HCT116 (cell line): ENCODE measurements at regions not wholly inside any gene's neighbourhood (a gene's known extent, or its start where the extent isn't known, plus 50 kb on each side); places are given as distances from the start of the nearest gene placed in this dataset.

Experiments
- ATAC-seq: fragments of 200-7000 bp; cut with Tn5 transposase; 2 replicates; pipeline ENCODE4 v1.9.1; 2020; ENCODE audit warnings: mild to moderate bottlenecking, moderate library complexity
- BruUV-seq: library from RNA; stranded (reverse); fragments of 400-500 nt; replicated peaks from 2 replicates; lab custom pipeline; 2021; lab: Mats Ljungman, UMichigan
- CTCF ChIA-PET: fragments of 300-600 bp; sonication (Branson Sonifier 250); formaldehyde crosslinking; loops from one replicate; lab custom pipeline; 2021; ENCODE audit warnings: antibody characterized with exemption; lab: Charles Lee
- POLR2A ChIA-PET: fragments of 300-600, 350-600 bp; sonication (Branson Sonifier 250); formaldehyde crosslinking; loops from one replicate; lab custom pipeline; 2021; ENCODE audit warnings: antibody characterized with exemption; lab: Charles Lee
- RAD21 ChIA-PET, 2 experiments: fragments of 300-600 bp; sonication (Branson Sonifier 250); formaldehyde crosslinking; loops; one replicate each; lab custom pipeline; 2023; ENCODE audit warnings: low total read pairs in 2 of 2; ENCODE audit not compliant: uncharacterized antibody in 2 of 2, unreplicated experiment in 2 of 2, low non-redundant PET in 1 of 2; lab: Charles Lee
- DNase-seq: peaks from one replicate; pipeline ENCODE4 v3.0.0-alpha.2; 2010; ENCODE audit warnings: low read depth, low spot score
- H2AFZ ChIP-seq: fragments of 200-600 bp; shearing (Covaris generic), sonication (generic); 2 replicates; pipeline ENCODE4 v1.6.1; 2017; ENCODE audit warnings: low read depth, mixed run types, mixed read lengths, antibody characterized with exemption, low read length; ENCODE audit not compliant: poor library complexity, severe bottlenecking
- H3K27ac ChIP-seq: 2 replicates; pipeline ENCODE4 v1.5.1; 2012; ENCODE audit warnings: low read depth, low read length
- H3K27me3 ChIP-seq: fragments of 200-600 bp; sonication (generic); 2 replicates; pipeline ENCODE4 v1.6.1; 2016; ENCODE audit warnings: mixed run types, low read length, mixed read lengths; ENCODE audit not compliant: insufficient read depth
- H3K36me3 ChIP-seq, 2 experiments: fragments of 200-500 bp in 1 of 2; fragments of 200-600 bp in 1 of 2; sonication (Bioruptor generic) in 1 of 2; sonication (generic) in 1 of 2; 2 replicates each; pipeline versions ENCODE4 v1.5.1 to v1.6.1; 2014 to 2016; ENCODE audit warnings: low read length in 2 of 2, inconsistent platforms in 1 of 2, mixed read lengths in 1 of 2, mixed run types in 1 of 2; ENCODE audit not compliant: insufficient read depth in 2 of 2, control insufficient read depth in 1 of 2
- H3K4me1 ChIP-seq, 2 experiments: fragments of 200-600 bp in 1 of 2; sonication (generic) in 1 of 2; 2 replicates each; pipeline versions ENCODE4 v1.5.1 to v1.6.1; 2012 to 2017; ENCODE audit warnings: low read length in 2 of 2, inconsistent platforms in 1 of 2, mild to moderate bottlenecking in 1 of 2, mixed read lengths in 1 of 2, mixed run types in 1 of 2, moderate library complexity in 1 of 2; ENCODE audit not compliant: insufficient read depth in 2 of 2, control insufficient read depth in 1 of 2
- H3K4me2 ChIP-seq: fragments of 200-600 bp; sonication (generic); 2 replicates; pipeline ENCODE4 v1.6.1; 2017; ENCODE audit warnings: mixed run types, low read length, mixed read lengths
- H3K4me3 ChIP-seq, 2 experiments: fragments of 200-600 bp in 1 of 2; sonication (generic) in 1 of 2; replicated peaks in 1 of 2; 2 replicates each; pipeline ENCODE4 v1.5.1; 2011 to 2016; ENCODE audit warnings: low read length in 2 of 2, control low read depth in 1 of 2, low read depth in 1 of 2, mild to moderate bottlenecking in 1 of 2, mixed read lengths in 1 of 2, mixed run types in 1 of 2
- H3K79me2 ChIP-seq: fragments of 200-600 bp; sonication (generic); 2 replicates; pipeline ENCODE4 v1.6.1; 2017; ENCODE audit warnings: mild to moderate bottlenecking, mixed run types, low read length, moderate library complexity, mixed read lengths; ENCODE audit not compliant: insufficient read depth
- H3K9ac ChIP-seq: fragments of 200-600 bp; sonication (generic); 2 replicates; pipeline ENCODE4 v1.6.1; 2016; ENCODE audit warnings: low read length, mixed read lengths
- H3K9me2 ChIP-seq: fragments of 200-600 bp; sonication (generic), shearing (Covaris generic); 2 replicates; pipeline ENCODE4 v1.6.1; 2017; ENCODE audit warnings: mixed run types, mild to moderate bottlenecking, moderate library complexity; ENCODE audit not compliant: insufficient read depth
- H3K9me3 ChIP-seq, 2 experiments: fragments of 200-500 bp in 1 of 2; fragments of 200-600 bp in 1 of 2; sonication (Bioruptor generic) in 1 of 2; sonication (generic) in 1 of 2; 2 replicates each; pipeline ENCODE4 v1.6.1; 2014 to 2017; ENCODE audit warnings: low read length in 2 of 2, mixed read lengths in 2 of 2, inconsistent platforms in 1 of 2, low read depth in 1 of 2, mild to moderate bottlenecking in 1 of 2, mixed run types in 1 of 2, moderate library complexity in 1 of 2; ENCODE audit not compliant: control insufficient read depth in 1 of 2, insufficient read depth in 1 of 2
- H4K20me1 ChIP-seq: fragments of 200-600 bp; sonication (generic), shearing (Covaris generic); 2 replicates; pipeline ENCODE4 v1.6.1; 2017; ENCODE audit warnings: mixed run types, mild to moderate bottlenecking, moderate library complexity; ENCODE audit not compliant: insufficient read depth
- CBX3 ChIP-seq: IDR thresholded peaks from 2 replicates; pipeline ENCODE4 v1.6.1; 2012; ENCODE audit warnings: low read depth
- CEBPB ChIP-seq: IDR thresholded peaks from 2 replicates; pipeline ENCODE4 v1.6.1; 2012; ENCODE audit warnings: low read depth
- ELF1 ChIP-seq: IDR thresholded peaks from 2 replicates; pipeline ENCODE4 v1.6.1; 2012; ENCODE audit warnings: low read depth, borderline replicate concordance
- POLR2A ChIP-seq: IDR thresholded peaks from 2 replicates; pipeline ENCODE4 v1.7.0; 2011; ENCODE audit warnings: borderline replicate concordance; ENCODE audit not compliant: insufficient read depth, insufficient read length; ENCODE audit errors: extremely low read depth
- POLR2AphosphoS5 ChIP-seq: IDR thresholded peaks from 2 replicates; pipeline ENCODE4 v1.6.1; 2011; ENCODE audit warnings: mild to moderate bottlenecking, low read depth, low read length, moderate library complexity
- RAD21 ChIP-seq: IDR thresholded peaks from 2 replicates; pipeline ENCODE4 v1.6.1; 2012; ENCODE audit warnings: low read depth, mild to moderate bottlenecking
- REST ChIP-seq: IDR thresholded peaks from 2 replicates; pipeline ENCODE4 v1.6.1; 2012; ENCODE audit warnings: low read depth
- TCF7L2 ChIP-seq: IDR thresholded peaks from 2 replicates; pipeline ENCODE4 v1.7.0; 2011; ENCODE audit warnings: borderline replicate concordance, inconsistent platforms; ENCODE audit not compliant: insufficient read depth, insufficient read length; ENCODE audit errors: extremely low read depth
- ZFX ChIP-seq: fragments of 450-650 bp; IDR thresholded peaks from 2 replicates; pipeline ENCODE4 v1.6.1; 2017
- intact Hi-C: fragments of 100-400 bp; cut with micrococcal nuclease; formaldehyde crosslinking; loops from 2 replicates; pipeline ENCODE4 v1.10.0; 2022
- TF ChIP-seq, protein P1 (sequence below): IDR thresholded peaks from 2 replicates; pipeline ENCODE4 v1.6.1; 2012
- TF ChIP-seq, protein P2 (sequence below): IDR thresholded peaks from 2 replicates; pipeline ENCODE4 v1.6.1; 2011; ENCODE audit warnings: mild to moderate bottlenecking, low read length, moderate library complexity; ENCODE audit not compliant: insufficient replicate concordance; ENCODE audit errors: extremely low read depth

DNA sequence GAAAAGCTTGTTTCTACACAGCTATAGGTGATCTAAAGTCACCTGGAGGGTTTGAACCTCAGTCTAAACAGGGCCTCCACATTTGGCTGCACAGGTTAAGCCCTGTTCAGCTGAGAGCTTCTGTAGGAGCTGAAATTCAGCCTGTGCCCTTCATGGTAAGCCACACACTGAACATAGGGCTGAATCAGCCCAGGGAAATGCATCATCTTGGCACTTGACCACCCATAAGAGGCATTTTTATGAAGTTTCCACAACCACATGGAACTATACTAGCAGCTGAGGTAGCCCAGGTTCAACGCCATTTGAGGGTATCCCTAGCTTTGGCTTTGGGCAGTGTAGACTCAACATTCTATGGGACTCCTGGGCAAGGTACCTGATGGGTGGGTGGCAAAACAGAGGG lies 126.8 kb downstream of the FAM174B start:
- ChIA-PET RAD21 (no interaction called here), POLR2A (no interaction called here), CTCF (no interaction called here)
- TF ChIP-seq POLR2A, result no peak
- no peak for TF ChIP-seq REST
- no peak for TF ChIP-seq TCF7L2
- TF ChIP-seq CEBPB, result no peak
- TF ChIP-seq ZFX, result no peak
- TF ChIP-seq, protein P1, sequence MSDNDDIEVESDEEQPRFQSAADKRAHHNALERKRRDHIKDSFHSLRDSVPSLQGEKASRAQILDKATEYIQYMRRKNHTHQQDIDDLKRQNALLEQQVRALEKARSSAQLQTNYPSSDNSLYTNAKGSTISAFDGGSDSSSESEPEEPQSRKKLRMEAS, result no peak
- no peak for TF ChIP-seq RAD21
- TF ChIP-seq, protein P2, sequence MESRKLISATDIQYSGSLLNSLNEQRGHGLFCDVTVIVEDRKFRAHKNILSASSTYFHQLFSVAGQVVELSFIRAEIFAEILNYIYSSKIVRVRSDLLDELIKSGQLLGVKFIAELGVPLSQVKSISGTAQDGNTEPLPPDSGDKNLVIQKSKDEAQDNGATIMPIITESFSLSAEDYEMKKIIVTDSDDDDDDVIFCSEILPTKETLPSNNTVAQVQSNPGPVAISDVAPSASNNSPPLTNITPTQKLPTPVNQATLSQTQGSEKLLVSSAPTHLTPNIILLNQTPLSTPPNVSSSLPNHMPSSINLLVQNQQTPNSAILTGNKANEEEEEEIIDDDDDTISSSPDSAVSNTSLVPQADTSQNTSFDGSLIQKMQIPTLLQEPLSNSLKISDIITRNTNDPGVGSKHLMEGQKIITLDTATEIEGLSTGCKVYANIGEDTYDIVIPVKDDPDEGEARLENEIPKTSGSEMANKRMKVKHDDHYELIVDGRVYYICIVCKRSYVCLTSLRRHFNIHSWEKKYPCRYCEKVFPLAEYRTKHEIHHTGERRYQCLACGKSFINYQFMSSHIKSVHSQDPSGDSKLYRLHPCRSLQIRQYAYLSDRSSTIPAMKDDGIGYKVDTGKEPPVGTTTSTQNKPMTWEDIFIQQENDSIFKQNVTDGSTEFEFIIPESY, result no peak
- TF ChIP-seq ELF1, result no peak
- no peak for TF ChIP-seq POLR2AphosphoS5
- no peak for TF ChIP-seq CBX3
- no TSS peak for BruUV-seq
- no peak overlapping the region for H2AFZ ChIP-seq
- peaks cover 33% of the 10 kb centered on the region for H3K27me3 ChIP-seq
- H3K9ac ChIP-seq, result no peak overlapping the region
- no peak overlapping the region for H3K4me2 ChIP-seq
- no peak overlapping the region for H3K4me3 ChIP-seq
- no peaks in the 10 kb centered on the region for H3K9me2 ChIP-seq
- H3K4me1 ChIP-seq, result no peaks in the 10 kb centered on the region
- no peaks in the 10 kb centered on the region for H3K79me2 ChIP-seq
- ATAC-seq (no peak), DNase-seq (no peak)
- H3K9me3 ChIP-seq, result no peaks in the 10 kb centered on the region
- intact Hi-C loops, result loop anchor here (10.0 kb wide), 1 partner anchor 156 kb away; no protein-coding TSS in a partner anchor
- no peaks in the 10 kb centered on the region for H3K36me3 ChIP-seq
- H3K27ac ChIP-seq, result no peak overlapping the region
- H4K20me1 ChIP-seq, result no peaks in the 10 kb centered on the region
